Bronchial epithelial cell (primary cell): ENCODE measurements at regions not wholly inside any gene's neighbourhood (a gene's known extent, or its start where the extent isn't known, plus 50 kb on each side); places are given as distances from the start of the nearest gene placed in this dataset.
"Not testable (repeated sequence)": the region's sequence is repeated elsewhere in the genome, so short reads cannot be mapped to it uniquely, and the experiment has no call there.

ENCODE experiments used
- DNase-seq: peaks from one replicate; pipeline ENCODE4 v3.0.0-alpha.2; 2010; ENCODE audit warnings: low read depth
- FAIRE-seq: peaks from 2 replicates; lab custom pipeline; 2011; peaks lifted over from hg19 to GRCh38; lab: Jason Lieb, UNC
- H3K27me3 ChIP-seq: 2 replicates; pipeline ENCODE4 v1.5.1; 2011; ENCODE audit warnings: low read length; ENCODE audit not compliant: control insufficient read depth, insufficient read depth
- H3K36me3 ChIP-seq: 2 replicates; pipeline ENCODE4 v1.5.1; 2011; ENCODE audit warnings: low read length; ENCODE audit not compliant: control insufficient read depth, insufficient read depth
- H3K4me3 ChIP-seq: 2 replicates; pipeline ENCODE4 v1.5.1; 2011; ENCODE audit warnings: mild to moderate bottlenecking, low read depth, low read length, control low read depth
- CTCF ChIP-seq: IDR thresholded peaks from 2 replicates; pipeline ENCODE4 v1.5.1; 2011; ENCODE audit warnings: mild to moderate bottlenecking, moderate library complexity, low read length, control low read depth, inconsistent platforms; ENCODE audit not compliant: insufficient read depth, severe bottlenecking

GRCh38 chr1:222970711-222971110 lies 155.9 kb downstream of the DISP1 start:
- Histone ChIP-seq H3K27me3 (no peaks in the 10 kb centered on the region), H3K4me3 (no peak overlapping the region), H3K36me3 (no peaks in the 10 kb centered on the region)
- TF ChIP-seq CTCF: no peak
- FAIRE-seq (no peak), DNase-seq (no peak)

- no peak for TF ChIP-seq CTCF
- H3K36me3 ChIP-seq: no peaks in the 10 kb centered on the region
- no peaks in the 10 kb centered on the region for H3K27me3 ChIP-seq
- no peak for DNase-seq
- H3K4me3 ChIP-seq: no peak overlapping the region
- FAIRE-seq: no peak
These were observed 156.3 kb downstream of the DISP1 start for GRCh38 chr1:222971146-222971545.

- Histone ChIP-seq H3K27me3 (no peaks in the 10 kb centered on the region), H3K4me3 (no peak overlapping the region), H3K36me3 (no peaks in the 10 kb centered on the region)
- no peak for TF ChIP-seq CTCF
- DNase-seq (no peak), FAIRE-seq (no peak)
These were observed 158.7 kb downstream of the DISP1 start for GRCh38 chr1:222973561-222973960.

- DNase-seq (peak; percentile 46), FAIRE-seq (no peak)
- TF ChIP-seq CTCF: no peak
- Histone ChIP-seq H3K36me3 (no peaks in the 10 kb centered on the region), H3K4me3 (no peak overlapping the region), H3K27me3 (no peaks in the 10 kb centered on the region)
These were observed 159.7 kb downstream of the DISP1 start for GRCh38 chr1:222974496-222974895.

GRCh38 chr1:222975472-222976122 lies 160.8 kb downstream of the DISP1 start:
- H3K4me3 ChIP-seq: no peak overlapping the region
- FAIRE-seq: no peak
- TF ChIP-seq CTCF: no peak

GRCh38 chr1:222976453-222976852 lies 161.6 kb downstream of the DISP1 start:
- FAIRE-seq (no peak), DNase-seq (no peak)
- Histone ChIP-seq H3K4me3 (no peak overlapping the region), H3K36me3 (no peaks in the 10 kb centered on the region), H3K27me3 (no peaks in the 10 kb centered on the region)
- TF ChIP-seq CTCF: no peak

More at GRCh38 chr1:222975472-222976122, 160.8 kb downstream of the DISP1 start:
- H3K36me3 ChIP-seq: no peaks in the 10 kb centered on the region
- H3K27me3 ChIP-seq: no peaks in the 10 kb centered on the region
- no peak for DNase-seq

- not testable (repeated sequence) for FAIRE-seq, H3K4me3 ChIP-seq, H3K27me3 ChIP-seq, DNase-seq, H3K36me3 ChIP-seq
These were observed 162.5 kb downstream of the DISP1 start for GRCh38 chr1:222977294-222977693.
